Heart right ventricle (tissue), 16 donors: ENCODE measurements at regions not wholly inside any gene's neighbourhood (a gene's known extent, or its start where the extent isn't known, plus 50 kb on each side); places are given as distances from the start of the nearest gene placed in this dataset.

Experiments used
- ATAC-seq, 8 donors: fragments of 200-7000 bp; cut with Tn5 transposase; one replicate each; pipeline ENCODE4 v1.9.1; 2020; ENCODE audit warnings: mild to moderate bottlenecking in 8 of 8, moderate library complexity in 8 of 8, moderate number of reproducible peaks in 1 of 8
- DNase-seq, 2 donors: peaks; one replicate each; pipeline ENCODE4 v3.0.0-alpha.2; 2020
- H3K27ac ChIP-seq, 10 donors: fragments of 200-600 bp; sonication (generic) in 2 of 10; one replicate each; pipeline versions ENCODE4 v1.5.0 to v1.8.0; 2020 to 2022; ENCODE audit warnings: mild to moderate bottlenecking in 3 of 10
- H3K27me3 ChIP-seq, 7 donors: fragments of 200-600 bp; one replicate each; pipeline ENCODE4 v1.8.0; 2021 to 2022; ENCODE audit warnings: mild to moderate bottlenecking in 2 of 7
- H3K36me3 ChIP-seq, 9 donors: fragments of 200-600 bp; sonication (generic) in 1 of 9; one replicate each; pipeline versions ENCODE4 v1.5.0 to v1.8.0; 2020 to 2022; ENCODE audit warnings: mild to moderate bottlenecking in 2 of 9
- H3K4me1 ChIP-seq, 9 donors: fragments of 200-600 bp; sonication (generic) in 1 of 9; one replicate each; pipeline versions ENCODE4 v1.5.0 to v1.8.0; 2020 to 2022; ENCODE audit warnings: mild to moderate bottlenecking in 4 of 9
- H3K4me3 ChIP-seq, 10 donors: fragments of 200-600 bp; sonication (generic) in 2 of 10; one replicate each; pipeline versions ENCODE4 v1.5.0 to v1.8.0; 2020 to 2022; ENCODE audit warnings: mild to moderate bottlenecking in 7 of 10, moderate library complexity in 2 of 10
- H3K9me3 ChIP-seq, 11 donors: fragments of 200-600 bp in 10 of 11; sonication (generic) in 2 of 11; one replicate each; pipeline versions ENCODE4 v1.5.0 to v1.8.0; 2013 to 2022; ENCODE audit warnings: mild to moderate bottlenecking in 2 of 11, control low read depth in 1 of 11, moderate library complexity in 1 of 11
- CTCF ChIP-seq, 9 donors: fragments of 200-600 bp; sonication (generic) in 2 of 9; IDR thresholded peaks; one replicate each; pipeline versions ENCODE4 v1.5.0 to v1.8.0; 2021 to 2022; ENCODE audit warnings: antibody characterized with exemption in 9 of 9, mild to moderate bottlenecking in 5 of 9, moderate library complexity in 1 of 9
- WGBS, 2 donors: extraction: QIAGEN DNeasy Blood & Tissue Kit; methylation state at CpG; one replicate each; pipeline ENCODE4 v1.1.7; 2013; ENCODE audit warnings: inconsistent platforms in 1 of 2; 5-methylcytosine and 5-hydroxymethylcytosine counted together
- intact Hi-C, 10 donors: fragments of 100-400 bp; cut with DNase I; formaldehyde crosslinking; loops; one replicate each; pipeline versions ENCODE4 v1.11.1 to v1.14.2; 2022
- donor health status: Arrhythmogenic right ventricular cardiomyopathy.
- donor health status: ischemic (EF 13 %, LVEDD 7.1; RV severe dilation, severe dysfunction).
- donor health status: healthy with polysubstance abuse.
- donor health status: DM: no; HTN: yes; CAD: no.
- donor health status: DM: no; HTN: no; CAD: no.
- donor health status: ischemic (EF 25% LVEDD 6.9; RV normal size, moderate dysfunction).
- donor health status: ischemic (EF 25% LVEDD 5.7; RV mildly dilated, moderate dysfunction).
- donor health status: healthy.
- donor health status: DM: yes; HTN: yes; CAD: no.
- donor health status: Ischemic cardiomyopathy.
- donor health status: ischemic (EF 35%, LVEDD 5.7; RV mildly dilated, moderate dysfunction).
- donor health status: nonischemic (EF 11% LVEDD 7.7; RV severe dilation, severe dysfunction).
- donor health status: DM: yes; HTN: yes; CAD: no.
- donor health status: PGD.
- donor health status: ischemic (EF 29% LVEDD 5.4; RV normal size, mild dysfunction).
- donor health status: nonischemic (EF 23%, LVEDD 6.1; RV moderate dilation, normal function).

- intact Hi-C loops, result no loop called here
These were observed 51.2 kb upstream of the ZSWIM6 start for GRCh38 chr5:61280761-61281427.

GRCh38 chr5:61281686-61282085, 50.4 kb upstream of the ZSWIM6 start:
- H3K27ac ChIP-seq, result no peak overlapping the region
- peaks cover 0 to 6% (median 0%) of the 10 kb centered on the region in 11 donors for H3K9me3 ChIP-seq
- DNase-seq, result no peak
- ATAC-seq, result no peak
- intact Hi-C loops, result no loop called here
- no peaks in the 10 kb centered on the region for H3K36me3 ChIP-seq
- no peaks in the 10 kb centered on the region for H3K27me3 ChIP-seq
- 96% methylated on average over 1 of the region's 1 CpG for WGBS, 2 donors
- H3K4me3 ChIP-seq, result no peak overlapping the region
- H3K4me1 ChIP-seq, result peaks cover 0 to 37% (median 6%) of the 10 kb centered on the region in 9 donors
- TF ChIP-seq CTCF (IDR thresholded peaks at IDR 0.05), result no peak

More at GRCh38 chr5:61280761-61281427, 51.2 kb upstream of the ZSWIM6 start:
- H3K36me3 ChIP-seq, result no peaks in the 10 kb centered on the region
- no peak for TF ChIP-seq CTCF (IDR thresholded peaks at IDR 0.05)
- ATAC-seq (peak in 5 of 8 donors; percentile 59 to 88 (median 79)), DNase-seq (peak; percentile 53 to 55)
- no peaks in the 10 kb centered on the region for H3K27me3 ChIP-seq
- H3K4me1 ChIP-seq, result peaks cover 0 to 45% (median 6%) of the 10 kb centered on the region in 9 donors
- H3K9me3 ChIP-seq, result peaks cover 0 to 4% (median 0%) of the 10 kb centered on the region in 11 donors
- peak overlapping the region in 1 of 10 donors; percentile 40 for H3K27ac ChIP-seq
- H3K4me3 ChIP-seq, result no peak overlapping the region
- 18 to 31% methylated on average over 2 of the region's 2 CpGs for whole genome bisulfite sequencing, 2 donors
